PC-3 (cell line): ENCODE measurements at regions not wholly inside any gene's neighbourhood (a gene's known extent, or its start where the extent isn't known, plus 50 kb on each side); places are given as distances from the start of the nearest gene placed in this dataset.

Experiments used
- ATAC-seq: fragments of 200-7000 bp; cut with Tn5 transposase; 2 replicates; pipeline ENCODE4 v1.9.1; 2020; ENCODE audit warnings: mild to moderate bottlenecking, moderate library complexity
- BruUV-seq: library from RNA; stranded (reverse); fragments of 400-500 nt; replicated peaks from 2 replicates; lab custom pipeline; 2021; lab: Mats Ljungman, UMichigan
- CTCF ChIA-PET: fragments of 300-600 bp; sonication (Branson Sonifier 250); formaldehyde crosslinking; loops from one replicate; lab custom pipeline; 2022; ENCODE audit warnings: antibody characterized with exemption; lab: Charles Lee
- POLR2A ChIA-PET: fragments of 300-600 bp; sonication (Branson Sonifier 250); formaldehyde crosslinking; loops from one replicate; lab custom pipeline; 2022; ENCODE audit warnings: antibody characterized with exemption; ENCODE audit not compliant: unreplicated experiment; lab: Charles Lee
- DNase-seq: peaks from one replicate; pipeline ENCODE4 v3.0.0-alpha.2; 2015
- H2AFZ ChIP-seq: fragments of 300-600 bp; sonication (generic); 2 replicates; pipeline ENCODE4 v1.6.0; 2016; ENCODE audit warnings: antibody characterized with exemption, low read length
- H3F3A ChIP-seq: fragments of 300-600 bp; sonication (generic); one replicate; pipeline ENCODE4 v1.6.0; 2017; ENCODE audit warnings: antibody characterized with exemption, low read length, control low read depth, mild to moderate bottlenecking; ENCODE audit not compliant: unreplicated experiment
- H3K27ac ChIP-seq: fragments of 300-600 bp; sonication (generic); 2 replicates; pipeline ENCODE4 v1.5.1; 2016; ENCODE audit warnings: mild to moderate bottlenecking, low read length
- H3K27me3 ChIP-seq: fragments of 300-600 bp; sonication (generic); 2 replicates; pipeline ENCODE4 v1.6.1; 2016; ENCODE audit warnings: low read length, mixed read lengths
- H3K36me3 ChIP-seq: fragments of 300-600 bp; sonication (generic); 2 replicates; pipeline ENCODE4 v1.6.1; 2016; ENCODE audit warnings: low read depth, mixed run types, low read length, mixed read lengths
- H3K4me1 ChIP-seq: fragments of 300-600 bp; sonication (generic); 2 replicates; pipeline ENCODE4 v1.5.1; 2016; ENCODE audit warnings: low read length; ENCODE audit not compliant: insufficient read depth
- H3K4me2 ChIP-seq: fragments of 300-600 bp; sonication (generic); 2 replicates; pipeline ENCODE4 v1.6.0; 2016; ENCODE audit warnings: low read length
- H3K4me3 ChIP-seq: fragments of 300-600 bp; sonication (generic); 2 replicates; pipeline ENCODE4 v1.5.1; 2016; ENCODE audit warnings: mild to moderate bottlenecking, low read length, mixed read lengths
- H3K79me2 ChIP-seq: fragments of 300-600 bp; sonication (generic); 2 replicates; pipeline ENCODE4 v1.6.1; 2017; ENCODE audit warnings: low read length, mixed read lengths
- H3K9ac ChIP-seq: fragments of 300-600 bp; sonication (generic); 2 replicates; pipeline ENCODE4 v1.6.0; 2016; ENCODE audit warnings: mild to moderate bottlenecking, low read length
- H3K9me2 ChIP-seq: fragments of 300-600 bp; sonication (generic); replicated peaks from 2 replicates; pipeline ENCODE4 v1.6.1; 2016; ENCODE audit warnings: mixed run types, low read length, mixed read lengths
- H3K9me3 ChIP-seq: fragments of 300-600 bp; sonication (generic); 2 replicates; pipeline ENCODE4 v1.6.1; 2016; ENCODE audit warnings: low read length, mixed read lengths
- H4K20me1 ChIP-seq: fragments of 300-600 bp; sonication (generic); 2 replicates; pipeline ENCODE4 v1.6.1; 2016; ENCODE audit warnings: low read length, mixed read lengths
- CTCF ChIP-seq: fragments of 300-600 bp; sonication (generic); conservative IDR thresholded peaks from 2 replicates; pipeline ENCODE4 v1.5.1; 2017; ENCODE audit warnings: antibody characterized with exemption, low read depth, mild to moderate bottlenecking, low read length
- EZH2 ChIP-seq: fragments of 300-600 bp; sonication (generic); IDR thresholded peaks from one replicate; pipeline ENCODE4 v1.6.1; 2017; ENCODE audit warnings: antibody characterized with exemption, mild to moderate bottlenecking, low read length; ENCODE audit not compliant: unreplicated experiment
- EZH2phosphoT487 ChIP-seq: fragments of 300-600 bp; sonication (generic); IDR thresholded peaks from 2 replicates; pipeline ENCODE4 v1.6.1; 2018; ENCODE audit warnings: mild to moderate bottlenecking, antibody characterized with exemption, low read length, borderline replicate concordance
- intact Hi-C: fragments of 100-400 bp; cut with micrococcal nuclease; formaldehyde crosslinking; loops from 2 replicates; pipeline ENCODE4 v1.9.0; 2023

- intact Hi-C loops: no loop called here
- ATAC-seq: no peak
- no peak for DNase-seq
- CTCF ChIA-PET: no interaction called here
- no TSS peak for BruUV-seq
- Histone ChIP-seq H3K4me3 (no peak overlapping the region), H3K79me2 (no peaks in the 10 kb centered on the region), H3K9ac (no peak overlapping the region), H3K9me3 (no peaks in the 10 kb centered on the region), H3K9me2 (no peaks in the 10 kb centered on the region), H3K4me2 (no peak overlapping the region), H3K4me1 (no peaks in the 10 kb centered on the region), H2AFZ (no peak overlapping the region), H3F3A (no peaks in the 10 kb centered on the region), H3K27ac (no peak overlapping the region), H3K36me3 (no peaks in the 10 kb centered on the region), H3K27me3 (peaks cover 72% of the 10 kb centered on the region), H4K20me1 (no peaks in the 10 kb centered on the region)
- TF ChIP-seq EZH2 (no peak), CTCF (no peak)
- POLR2A ChIA-PET: no interaction called here
Measured at GRCh38 chr2:15806801-15807417, 133.4 kb upstream of the MYCN start.

- no TSS peak for BruUV-seq
- H3K4me1 ChIP-seq: no peaks in the 10 kb centered on the region
- no peak overlapping the region for H3K4me2 ChIP-seq
- TF ChIP-seq EZH2phosphoT487: no peak
- no peak for TF ChIP-seq CTCF
- no peak for TF ChIP-seq EZH2
- no peak for ATAC-seq
- H3K4me3 ChIP-seq: no peak overlapping the region
- no peak overlapping the region for H3K27ac ChIP-seq
- H3K36me3 ChIP-seq: no peaks in the 10 kb centered on the region
- no peaks in the 10 kb centered on the region for H3K9me3 ChIP-seq
- no peaks in the 10 kb centered on the region for H3K9me2 ChIP-seq
- CTCF ChIA-PET: no interaction called here
- DNase-seq: no peak
- intact Hi-C loops: no loop called here
- H3K79me2 ChIP-seq: no peaks in the 10 kb centered on the region
- H3F3A ChIP-seq: no peaks in the 10 kb centered on the region
- H3K9ac ChIP-seq: no peak overlapping the region
- POLR2A ChIA-PET: no interaction called here
- peaks cover 71% of the 10 kb centered on the region for H3K27me3 ChIP-seq
- no peaks in the 10 kb centered on the region for H4K20me1 ChIP-seq
- H2AFZ ChIP-seq: no peak overlapping the region
Measured at GRCh38 chr2:15807418-15808203, 132.7 kb upstream of the MYCN start.

GRCh38 chr2:15808204-15808910 is 132.0 kb upstream of the MYCN start:
- intact Hi-C loops: no loop called here
- no peaks in the 10 kb centered on the region for H4K20me1 ChIP-seq
- no peaks in the 10 kb centered on the region for H3K79me2 ChIP-seq
- no peak for ATAC-seq
- no peaks in the 10 kb centered on the region for H3K4me1 ChIP-seq
- no peak overlapping the region for H3K4me2 ChIP-seq
- BruUV-seq: no TSS peak
- no peaks in the 10 kb centered on the region for H3K9me3 ChIP-seq
- no peaks in the 10 kb centered on the region for H3K36me3 ChIP-seq
- no peak for TF ChIP-seq EZH2phosphoT487
- no peak for TF ChIP-seq CTCF
- no peak for TF ChIP-seq EZH2
- H3K9me2 ChIP-seq: no peaks in the 10 kb centered on the region
- no peak overlapping the region for H3K4me3 ChIP-seq
- no peak overlapping the region for H3K9ac ChIP-seq
- POLR2A ChIA-PET: no interaction called here
- no peak overlapping the region for H3K27ac ChIP-seq
- no peak for DNase-seq
- CTCF ChIA-PET: no interaction called here
- H2AFZ ChIP-seq: no peak overlapping the region
- no peaks in the 10 kb centered on the region for H3F3A ChIP-seq
- peaks cover 70% of the 10 kb centered on the region for H3K27me3 ChIP-seq
